ENCODE measurements at regions not wholly inside any gene's neighbourhood (a gene's known extent, or its start where the extent isn't known, plus 50 kb on each side); places are given as distances from the start of the nearest gene placed in this dataset.

GRCh38 chr20:50295762-50296449 lies 105.3 kb downstream of the CEBPB start:
- no peaks in the 10 kb centered on the region for H4K20me1 ChIP-seq (replicated peaks; ENCODE audit: control insufficient read depth, insufficient read depth, low read length)
- no peak overlapping the region for H3K27ac ChIP-seq (ENCODE audit: extremely low read depth, low read depth, low read length)
- POLR2A ChIA-PET = interaction anchor here (0.6 to 0.8 kb wide), 3 partner anchors 9 to 43 kb away, joined by 3 read pairs; no protein-coding TSS in a partner anchor

GRCh38 chr20:50296450-50297375 lies 106.1 kb downstream of the CEBPB start:
- in situ Hi-C loops (cut with MboI) = no loop called here
- no peak overlapping the region for H3K27ac ChIP-seq (ENCODE audit: extremely low read depth, low read depth, low read length)
- CTCF ChIA-PET (ENCODE audit: low intra/inter-chr PET ratio) = no interaction called here
- TF ChIP-seq HCFC1 (IDR thresholded peaks at IDR 0.05; ENCODE audit: low read depth, low read length) (no peak), SPI1 (IDR thresholded peaks at IDR 0.05; ENCODE audit: borderline replicate concordance, low read depth, low read length) (no peak), MITF (IDR thresholded peaks at IDR 0.05) (no peak), EP400 (IDR thresholded peaks at IDR 0.05) (no peak), NONO (IDR thresholded peaks at IDR 0.05; ENCODE audit: low read depth in 2 of 2, low read length in 1 of 2) (no peak), ZBTB17 (CRISPR knock-in tag; IDR thresholded peaks at IDR 0.05) (no peak), THRB (CRISPR knock-in tag; conservative IDR thresholded peaks at IDR 0.05) (no peak), DMBX1 (CRISPR knock-in tag; IDR thresholded peaks at IDR 0.05; ENCODE audit: borderline replicate concordance) (no peak)

More at GRCh38 chr20:50295762-50296449, 105.3 kb downstream of the CEBPB start:
- Histone ChIP-seq H3K79me2 (ENCODE audit: control insufficient read depth, insufficient read depth, low read length) (no peaks in the 10 kb centered on the region), H3K4me1 (replicated peaks in 1 of 2; ENCODE audit: control insufficient read depth in 2 of 2, insufficient read depth in 2 of 2, low read length in 2 of 2) (peaks cover 54 to 68% of the 10 kb centered on the region in 2 experiments), H3K36me3 (ENCODE audit: control insufficient read depth, insufficient read depth, low read length) (no peaks in the 10 kb centered on the region), H3K9me1 (ENCODE audit: control insufficient read depth, insufficient read depth, low read length) (no peaks in the 10 kb centered on the region), H2AFZ (ENCODE audit: low read depth, low read length) (no peak overlapping the region), H3K9me3 (replicated peaks; ENCODE audit: control insufficient read depth, insufficient read depth, low read depth, low read length) (no peaks in the 10 kb centered on the region; the same call in 1 of the 2 replicates), H3K4me3 (no peak overlapping the region), H3K27me3 (ENCODE audit: control insufficient read depth in 2 of 2, insufficient read depth in 2 of 2, low read length in 2 of 2) (no peaks in the 10 kb centered on the region), H3K9ac (ENCODE audit: insufficient read depth in 1 of 2, low read depth in 2 of 2, low read length in 2 of 2) (no peak overlapping the region), H3K4me2 (ENCODE audit: insufficient read depth, low read length) (no peak overlapping the region)
- no peak for TF ChIP-seq KDM4B (IDR thresholded peaks at IDR 0.05; ENCODE audit: borderline replicate concordance in 2 of 2, low read depth in 1 of 2)
- peak; percentile 44 for TF ChIP-seq ZKSCAN8 (CRISPR knock-in tag; IDR thresholded peaks at IDR 0.05)
- peak; percentile 67 for TF ChIP-seq NFIC (IDR thresholded peaks at IDR 0.05)
- no peak for TF ChIP-seq ZNF445 (CRISPR knock-in tag; IDR thresholded peaks at IDR 0.05; ENCODE audit: low read depth)
- TF ChIP-seq MTF1 (CRISPR knock-in tag; IDR thresholded peaks at IDR 0.05; ENCODE audit: borderline replicate concordance) = no peak
- no peak for TF ChIP-seq ZNF143 (CRISPR knock-in tag; IDR thresholded peaks at IDR 0.05)
- no TSS peak for BruUV-seq (replicated peaks)
- ATAC-seq (no peak), DNase-seq (ENCODE audit: extremely low read depth in 1 of 4, low spot score in 3 of 4) (no peak), FAIRE-seq (no peak)
- 73% methylated on average over 12 of the region's 20 CpGs for WGBS (ENCODE audit: insufficient coverage, low coverage, missing lambda C conversion rate)
- in situ Hi-C loops (cut with MboI) = no loop called here
- intact Hi-C loops (cut with micrococcal nuclease) = no loop called here
- CTCF ChIA-PET (ENCODE audit: low intra/inter-chr PET ratio) = no interaction called here

More at GRCh38 chr20:50296450-50297375, 106.1 kb downstream of the CEBPB start:
- Histone ChIP-seq H2AFZ (ENCODE audit: low read depth, low read length) (peak overlapping the region; percentile 0; the same call in 1 of the 2 replicates), H3K9me3 (replicated peaks; ENCODE audit: control insufficient read depth, insufficient read depth, low read depth, low read length) (no peaks in the 10 kb centered on the region; the same call in 1 of the 2 replicates), H3K9ac (ENCODE audit: insufficient read depth in 1 of 2, low read depth in 2 of 2, low read length in 2 of 2) (no peak overlapping the region), H3K9me1 (ENCODE audit: control insufficient read depth, insufficient read depth, low read length) (no peaks in the 10 kb centered on the region), H3K79me2 (ENCODE audit: control insufficient read depth, insufficient read depth, low read length) (no peaks in the 10 kb centered on the region), H3K4me1 (replicated peaks in 1 of 2; ENCODE audit: control insufficient read depth in 2 of 2, insufficient read depth in 2 of 2, low read length in 2 of 2) (peaks cover 46 to 62% of the 10 kb centered on the region in 2 experiments), H3K4me2 (ENCODE audit: insufficient read depth, low read length) (no peak overlapping the region), H3K27me3 (ENCODE audit: control insufficient read depth in 2 of 2, insufficient read depth in 2 of 2, low read length in 2 of 2) (no peaks in the 10 kb centered on the region), H4K20me1 (replicated peaks; ENCODE audit: control insufficient read depth, insufficient read depth, low read length) (no peaks in the 10 kb centered on the region), H3K4me3 (no peak overlapping the region), H3K36me3 (ENCODE audit: control insufficient read depth, insufficient read depth, low read length) (no peaks in the 10 kb centered on the region)
- WGBS (ENCODE audit: insufficient coverage, low coverage, missing lambda C conversion rate) = 58% methylated on average over 17 of the region's 18 CpGs
- no peak for FAIRE-seq
- no TSS peak for BruUV-seq (replicated peaks)
- no peak for ATAC-seq
- intact Hi-C loops (cut with micrococcal nuclease) = no loop called here
- DNase-seq (ENCODE audit: extremely low read depth in 1 of 4, low spot score in 3 of 4) = no peak
- POLR2A ChIA-PET = interaction anchor here (0.6 to 0.7 kb wide), 4 partner anchors 15 to 166 kb away, joined by 3 read pairs; no protein-coding TSS in a partner anchor

All from K562 (cell line).